GM23338 (cell line): ENCODE measurements at regions not wholly inside any gene's neighbourhood (a gene's known extent, or its start where the extent isn't known, plus 50 kb on each side); places are given as distances from the start of the nearest gene placed in this dataset.
"Not testable (repeated sequence)": the region's sequence is repeated elsewhere in the genome, so short reads cannot be mapped to it uniquely, and the experiment has no call there.

ENCODE experiments used
- ATAC-seq: fragments of 200-7000 bp; cut with Tn5 transposase; 3 replicates; pipeline ENCODE4 v1.9.1; 2020
- DNase-seq: peaks from one replicate; pipeline ENCODE4 v3.0.0-alpha.2; 2015; ENCODE audit warnings: low spot score
- H2AFZ ChIP-seq: fragments of 200-600 bp; sonication (generic); 2 replicates; pipeline ENCODE4 v1.8.0; 2016; ENCODE audit warnings: antibody characterized with exemption, mild to moderate bottlenecking, moderate library complexity
- H3F3A ChIP-seq: fragments of 200-600 bp; sonication (generic); replicated peaks from 2 replicates; pipeline ENCODE4 v1.8.0; 2017; ENCODE audit warnings: antibody characterized with exemption, mixed run types, low read depth
- H3K27ac ChIP-seq: fragments of 200-600 bp; sonication (generic); 2 replicates; pipeline ENCODE4 v1.6.1; 2016; ENCODE audit warnings: low read depth
- H3K27me3 ChIP-seq: fragments of 200-600 bp; sonication (generic); 2 replicates; pipeline ENCODE4 v1.8.0; 2016; ENCODE audit warnings: mild to moderate bottlenecking, mixed run types, moderate library complexity; ENCODE audit not compliant: insufficient read depth
- H3K36me3 ChIP-seq: fragments of 200-600 bp; sonication (generic); 2 replicates; pipeline ENCODE4 v1.8.0; 2016; ENCODE audit warnings: mild to moderate bottlenecking; ENCODE audit not compliant: insufficient read depth
- H3K4me1 ChIP-seq: fragments of 200-600 bp; sonication (generic); 2 replicates; pipeline ENCODE4 v1.8.0; 2016; ENCODE audit warnings: mild to moderate bottlenecking, moderate library complexity; ENCODE audit not compliant: insufficient read depth
- H3K4me2 ChIP-seq: fragments of 200-600 bp; sonication (generic); 2 replicates; pipeline ENCODE4 v1.7.1; 2017; ENCODE audit warnings: mixed run types
- H3K4me3 ChIP-seq: fragments of 200-600 bp; sonication (generic); 2 replicates; pipeline ENCODE4 v1.6.1; 2016; ENCODE audit warnings: mixed run types
- H3K79me2 ChIP-seq: fragments of 200-600 bp; sonication (generic); replicated peaks from 2 replicates; pipeline ENCODE4 v1.8.0; 2017; ENCODE audit warnings: mild to moderate bottlenecking; ENCODE audit not compliant: insufficient read depth
- H3K9me2 ChIP-seq: fragments of 200-600 bp; sonication (generic); 2 replicates; pipeline ENCODE4 v1.8.0; 2017; ENCODE audit not compliant: insufficient read depth
- H4K20me1 ChIP-seq: fragments of 200-600 bp; sonication (generic); replicated peaks from 2 replicates; pipeline ENCODE4 v1.8.0; 2017; ENCODE audit warnings: mild to moderate bottlenecking; ENCODE audit not compliant: insufficient read depth
- H3K27ac Mint-ChIP-seq: 2 replicates; pipeline ENCODE4 v1.8.0; 2020; ENCODE audit warnings: inconsistent platforms, mild to moderate bottlenecking, moderate library complexity, mixed read lengths
- H3K27me3 Mint-ChIP-seq: 3 replicates; pipeline ENCODE4 v1.8.0; 2022; ENCODE audit warnings: low read depth, mild to moderate bottlenecking, moderate library complexity, mixed read lengths, inconsistent platforms; ENCODE audit not compliant: insufficient read depth, poor library complexity
- H3K36me3 Mint-ChIP-seq: 3 replicates; pipeline ENCODE4 v1.8.0; 2021; ENCODE audit warnings: low read depth, mild to moderate bottlenecking, inconsistent platforms, moderate library complexity, mixed read lengths
- H3K4me1 Mint-ChIP-seq: 3 replicates; pipeline ENCODE4 v1.8.0; 2020; ENCODE audit warnings: mild to moderate bottlenecking, inconsistent platforms, mixed read lengths
- H3K4me3 Mint-ChIP-seq: 3 replicates; pipeline ENCODE4 v1.8.0; 2021; ENCODE audit warnings: moderate library complexity, mild to moderate bottlenecking, inconsistent platforms, mixed read lengths
- H3K9me3 Mint-ChIP-seq: 3 replicates; pipeline ENCODE4 v1.8.0; 2020; ENCODE audit warnings: moderate library complexity, mild to moderate bottlenecking, inconsistent platforms, mixed read lengths
- CREB1 ChIP-seq: fragments of 250-450 bp; sonication (Bioruptor Pico); IDR thresholded peaks from 2 replicates; pipeline ENCODE4 v1.5.0; 2020; ENCODE audit warnings: low read depth, mild to moderate bottlenecking, moderate library complexity
- EZH2 ChIP-seq: fragments of 200-600 bp; sonication (generic); IDR thresholded peaks from one replicate; pipeline ENCODE4 v1.8.0; 2017; ENCODE audit warnings: antibody characterized with exemption, mild to moderate bottlenecking, low read depth; ENCODE audit not compliant: unreplicated experiment
- EZH2phosphoT487 ChIP-seq: fragments of 200-600 bp; sonication (generic); IDR thresholded peaks from one replicate; pipeline ENCODE4 v1.8.1; 2018; ENCODE audit warnings: antibody characterized with exemption; ENCODE audit not compliant: unreplicated experiment
- JUNB ChIP-seq: IDR thresholded peaks from one replicate; pipeline ENCODE4 v1.6.1; 2016; ENCODE audit warnings: antibody characterized with exemption; ENCODE audit not compliant: unreplicated experiment
- NANOG ChIP-seq: IDR thresholded peaks from 2 replicates; pipeline ENCODE4 v1.6.1; 2016; ENCODE audit warnings: antibody characterized with exemption, borderline replicate concordance
- POLR2AphosphoS5 ChIP-seq: IDR thresholded peaks from 2 replicates; pipeline ENCODE4 v1.6.1; 2016; ENCODE audit warnings: antibody characterized with exemption, low read depth
- STAT1 ChIP-seq: IDR thresholded peaks from one replicate; pipeline ENCODE4 v1.6.1; 2016; ENCODE audit warnings: antibody characterized with exemption; ENCODE audit not compliant: unreplicated experiment
- ZNF114 ChIP-seq: fragments of 250-450 bp; sonication (Bioruptor Pico); IDR thresholded peaks from 2 replicates; pipeline ENCODE4 v1.5.0; 2020; ENCODE audit warnings: mild to moderate bottlenecking, moderate library complexity
- ZNF331 ChIP-seq: fragments of 250-450 bp; sonication (Bioruptor Pico); IDR thresholded peaks from 2 replicates; pipeline ENCODE4 v1.5.0; 2020; ENCODE audit warnings: low read depth, mild to moderate bottlenecking, moderate library complexity
- TF ChIP-seq, protein P1 (sequence below): IDR thresholded peaks from 2 replicates; pipeline ENCODE4 v1.6.1; 2016; ENCODE audit warnings: antibody characterized with exemption

DNA sequence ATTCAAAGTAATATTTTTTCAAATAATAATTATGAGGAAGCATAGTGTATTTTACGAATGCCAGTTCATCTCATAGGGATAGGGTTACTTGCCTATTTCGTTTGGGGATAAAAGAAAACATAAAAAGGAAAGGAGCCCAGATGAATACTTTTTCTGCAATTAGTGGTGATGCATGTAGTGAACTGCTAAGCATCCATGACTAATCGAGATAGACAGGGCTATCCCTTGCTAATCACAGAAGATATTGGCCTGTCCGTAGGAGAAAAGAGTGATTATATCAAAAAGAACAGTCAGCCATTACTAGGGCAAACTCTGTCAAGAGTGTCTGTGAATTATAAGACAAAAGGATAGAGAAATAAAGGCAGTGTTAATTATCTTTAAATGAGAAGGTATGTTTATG, 746.1 kb downstream of the C4orf33 start:
- H3K4me2 ChIP-seq: no peak overlapping the region
- Mint-ChIP-seq H3K36me3 (no peaks in the 10 kb centered on the region), H3K4me3 (no peak overlapping the region), H3K9me3 (0 out of 3 replicates have a peak, but pooled peaks cover 2% of the 10 kb centered on the region), H3K27me3 (no peaks in the 10 kb centered on the region), H3K27ac (no peak overlapping the region), H3K4me1 (no peaks in the 10 kb centered on the region)
- H4K20me1 ChIP-seq: no peaks in the 10 kb centered on the region
- DNase-seq (no peak), ATAC-seq (no peak)
- no peak overlapping the region for H3K4me3 ChIP-seq
- H3K9me2 ChIP-seq: no peaks in the 10 kb centered on the region
- H3K79me2 ChIP-seq: no peaks in the 10 kb centered on the region
- H2AFZ ChIP-seq: no peak overlapping the region
- no peak for TF ChIP-seq ZNF114 (CRISPR knock-in tag)
- no peak for TF ChIP-seq JUNB
- no peak for TF ChIP-seq STAT1
- TF ChIP-seq EZH2phosphoT487: no peak
- TF ChIP-seq, protein P1, sequence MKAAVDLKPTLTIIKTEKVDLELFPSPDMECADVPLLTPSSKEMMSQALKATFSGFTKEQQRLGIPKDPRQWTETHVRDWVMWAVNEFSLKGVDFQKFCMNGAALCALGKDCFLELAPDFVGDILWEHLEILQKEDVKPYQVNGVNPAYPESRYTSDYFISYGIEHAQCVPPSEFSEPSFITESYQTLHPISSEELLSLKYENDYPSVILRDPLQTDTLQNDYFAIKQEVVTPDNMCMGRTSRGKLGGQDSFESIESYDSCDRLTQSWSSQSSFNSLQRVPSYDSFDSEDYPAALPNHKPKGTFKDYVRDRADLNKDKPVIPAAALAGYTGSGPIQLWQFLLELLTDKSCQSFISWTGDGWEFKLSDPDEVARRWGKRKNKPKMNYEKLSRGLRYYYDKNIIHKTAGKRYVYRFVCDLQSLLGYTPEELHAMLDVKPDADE: no peak
- TF ChIP-seq NANOG: no peak
- TF ChIP-seq POLR2AphosphoS5: no peak
- no peak for TF ChIP-seq CREB1
- no peak for TF ChIP-seq ZNF331 (CRISPR knock-in tag)
- no peak overlapping the region for H3K27ac ChIP-seq
- no peaks in the 10 kb centered on the region for H3K4me1 ChIP-seq
- H3K27me3 ChIP-seq: no peaks in the 10 kb centered on the region
- no peaks in the 10 kb centered on the region for H3F3A ChIP-seq
- no peaks in the 10 kb centered on the region for H3K36me3 ChIP-seq

DNA sequence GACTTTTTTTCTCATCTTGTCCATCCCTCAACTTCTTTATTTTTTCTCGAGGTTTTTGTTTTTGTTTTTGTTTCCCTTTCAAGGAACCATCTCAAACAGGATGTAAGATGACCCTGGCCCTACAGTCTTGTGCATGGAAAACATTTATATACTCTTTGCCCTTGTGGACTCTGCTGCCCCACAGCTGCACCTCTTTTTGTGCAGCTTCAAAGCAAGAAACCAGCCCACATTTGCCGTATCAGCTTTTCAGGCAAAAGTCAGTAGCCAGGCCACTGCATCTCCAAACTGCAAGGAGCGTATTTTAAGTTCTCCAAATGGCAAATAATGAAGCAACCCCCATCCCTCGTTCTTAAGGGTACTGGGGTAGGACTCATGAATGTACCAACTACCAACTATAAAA, 756.5 kb downstream of the C4orf33 start:
- H3F3A ChIP-seq: no peaks in the 10 kb centered on the region
- no peak for ATAC-seq
- Mint-ChIP-seq H3K27ac (no peak overlapping the region), H3K9me3 (peaks cover 2% of the 10 kb centered on the region; the same call in 1 of the 3 replicates), H3K36me3 (no peaks in the 10 kb centered on the region), H3K4me1 (no peaks in the 10 kb centered on the region), H3K27me3 (no peaks in the 10 kb centered on the region), H3K4me3 (no peak overlapping the region)
- TF ChIP-seq POLR2AphosphoS5: no peak
- TF ChIP-seq, protein P1: no peak
- no peak for TF ChIP-seq EZH2
- TF ChIP-seq NANOG: no peak
- no peak overlapping the region for H3K4me3 ChIP-seq
- H3K4me1 ChIP-seq: no peaks in the 10 kb centered on the region
- no peak overlapping the region for H3K4me2 ChIP-seq
- H3K27ac ChIP-seq: no peak overlapping the region
- H3K9me2 ChIP-seq: 0 out of 2 replicates have a peak, but pooled peaks cover 4% of the 10 kb centered on the region
- H3K27me3 ChIP-seq: no peaks in the 10 kb centered on the region
- no peak overlapping the region for H2AFZ ChIP-seq
- no peaks in the 10 kb centered on the region for H3K79me2 ChIP-seq
- H4K20me1 ChIP-seq: no peaks in the 10 kb centered on the region
- H3K36me3 ChIP-seq: no peaks in the 10 kb centered on the region
- DNase-seq: no peak

DNA sequence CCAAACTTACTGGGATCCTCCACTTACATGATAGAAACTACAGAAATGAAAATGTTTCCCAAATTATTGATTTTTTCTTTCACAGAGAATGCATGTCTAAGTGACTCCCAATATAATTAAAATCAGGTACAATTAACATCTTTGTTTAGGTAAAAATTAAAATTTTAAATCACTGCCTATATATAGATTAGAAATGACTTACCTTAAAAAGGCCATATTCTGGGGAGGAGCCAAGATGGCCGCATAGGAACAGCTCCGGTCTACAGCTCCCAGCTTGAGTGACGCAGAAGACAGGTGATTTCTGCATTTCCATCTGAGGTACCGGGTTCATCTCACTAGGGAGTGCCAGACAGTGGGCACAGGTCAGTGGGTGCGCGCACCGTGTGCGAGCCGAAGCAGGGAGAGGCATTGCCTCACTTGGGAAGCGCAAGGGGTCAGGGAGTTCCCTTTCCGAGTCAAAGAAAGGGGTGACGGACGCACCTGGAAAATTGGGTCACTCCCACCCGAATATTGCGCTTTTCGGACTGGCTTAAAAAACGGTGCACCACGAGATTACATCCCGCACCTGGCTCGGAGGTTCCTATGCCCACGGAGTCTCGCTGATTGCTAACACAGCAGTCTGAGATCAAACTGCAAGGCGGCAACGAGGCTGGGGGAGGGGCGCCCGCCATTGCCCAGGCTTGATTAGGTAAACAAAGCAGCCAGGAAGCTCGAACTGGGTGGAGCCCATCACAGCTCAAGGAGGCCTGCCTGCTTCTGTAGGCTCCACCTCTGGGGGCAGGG, 757.9 kb downstream of the C4orf33 start:
- H3K27ac Mint-ChIP-seq, H4K20me1 ChIP-seq, H3K4me3 ChIP-seq, ATAC-seq, H3K4me2 ChIP-seq, H3F3A ChIP-seq, H3K4me1 Mint-ChIP-seq, H3K4me3 Mint-ChIP-seq, DNase-seq, H3K27me3 ChIP-seq, H3K4me1 ChIP-seq, H3K36me3 Mint-ChIP-seq, H3K27ac ChIP-seq, H3K9me3 Mint-ChIP-seq, H3K27me3 Mint-ChIP-seq, H3K79me2 ChIP-seq, H3K36me3 ChIP-seq, H3K9me2 ChIP-seq: not testable (repeated sequence)
- H2AFZ ChIP-seq: peak overlapping the region; percentile 45; the same call in 1 of the 2 replicates
